Fibroblast of mammary gland (primary cell): ENCODE measurements at regions not wholly inside any gene's neighbourhood (a gene's known extent, or its start where the extent isn't known, plus 50 kb on each side); places are given as distances from the start of the nearest gene placed in this dataset.

Experiments
- DNase-seq: peaks from one replicate; pipeline ENCODE4 v3.0.0-alpha.2; 2010; ENCODE audit warnings: low read depth
- H3K4me3 ChIP-seq: 2 replicates; pipeline ENCODE4 v1.5.1; 2011; ENCODE audit warnings: low read depth, mild to moderate bottlenecking, low read length, moderate library complexity; ENCODE audit not compliant: control insufficient read depth
- TF ChIP-seq, protein P1 (sequence below): conservative IDR thresholded peaks from 2 replicates; pipeline ENCODE4 v1.5.1; 2011; ENCODE audit warnings: low read depth, low read length, inconsistent platforms; ENCODE audit not compliant: control insufficient read depth, insufficient read depth

DNA sequence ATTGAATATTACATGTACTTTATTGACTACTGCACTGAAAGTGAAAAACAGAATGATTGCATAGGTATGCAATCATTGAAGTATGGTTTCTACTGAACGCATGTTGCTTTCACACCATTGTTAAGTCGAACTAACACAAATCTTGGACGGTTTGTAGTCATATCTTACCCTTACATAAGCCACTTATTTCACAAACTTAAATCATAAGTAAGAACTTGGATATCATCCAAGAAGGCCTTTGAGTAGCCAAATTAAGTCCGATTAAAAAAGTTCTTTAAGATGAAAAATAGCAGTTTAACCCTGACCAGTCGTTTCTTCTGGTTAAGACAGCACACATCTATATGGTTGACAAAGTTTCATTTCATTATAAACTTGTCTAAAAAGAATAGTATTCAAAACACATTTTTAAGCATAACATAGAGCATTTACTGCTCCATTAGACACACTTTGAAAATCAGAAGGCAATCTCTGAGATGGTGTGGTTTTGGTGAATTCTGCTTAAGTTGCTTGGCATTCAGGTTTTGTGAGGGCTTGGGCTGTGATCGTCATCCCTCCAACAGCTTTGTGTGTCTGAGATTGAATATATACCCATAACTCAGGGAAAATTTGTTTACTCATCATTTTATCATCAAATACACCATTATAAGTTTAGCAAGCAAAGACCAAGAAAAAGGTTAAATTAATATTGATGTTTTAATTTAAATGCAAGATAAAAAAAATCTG is 92.2 kb downstream of the NFKBIZ start:
- no peak overlapping the region for H3K4me3 ChIP-seq
- TF ChIP-seq, protein P1, sequence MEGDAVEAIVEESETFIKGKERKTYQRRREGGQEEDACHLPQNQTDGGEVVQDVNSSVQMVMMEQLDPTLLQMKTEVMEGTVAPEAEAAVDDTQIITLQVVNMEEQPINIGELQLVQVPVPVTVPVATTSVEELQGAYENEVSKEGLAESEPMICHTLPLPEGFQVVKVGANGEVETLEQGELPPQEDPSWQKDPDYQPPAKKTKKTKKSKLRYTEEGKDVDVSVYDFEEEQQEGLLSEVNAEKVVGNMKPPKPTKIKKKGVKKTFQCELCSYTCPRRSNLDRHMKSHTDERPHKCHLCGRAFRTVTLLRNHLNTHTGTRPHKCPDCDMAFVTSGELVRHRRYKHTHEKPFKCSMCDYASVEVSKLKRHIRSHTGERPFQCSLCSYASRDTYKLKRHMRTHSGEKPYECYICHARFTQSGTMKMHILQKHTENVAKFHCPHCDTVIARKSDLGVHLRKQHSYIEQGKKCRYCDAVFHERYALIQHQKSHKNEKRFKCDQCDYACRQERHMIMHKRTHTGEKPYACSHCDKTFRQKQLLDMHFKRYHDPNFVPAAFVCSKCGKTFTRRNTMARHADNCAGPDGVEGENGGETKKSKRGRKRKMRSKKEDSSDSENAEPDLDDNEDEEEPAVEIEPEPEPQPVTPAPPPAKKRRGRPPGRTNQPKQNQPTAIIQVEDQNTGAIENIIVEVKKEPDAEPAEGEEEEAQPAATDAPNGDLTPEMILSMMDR, result no peak
- peak; percentile 52 for DNase-seq

DNA sequence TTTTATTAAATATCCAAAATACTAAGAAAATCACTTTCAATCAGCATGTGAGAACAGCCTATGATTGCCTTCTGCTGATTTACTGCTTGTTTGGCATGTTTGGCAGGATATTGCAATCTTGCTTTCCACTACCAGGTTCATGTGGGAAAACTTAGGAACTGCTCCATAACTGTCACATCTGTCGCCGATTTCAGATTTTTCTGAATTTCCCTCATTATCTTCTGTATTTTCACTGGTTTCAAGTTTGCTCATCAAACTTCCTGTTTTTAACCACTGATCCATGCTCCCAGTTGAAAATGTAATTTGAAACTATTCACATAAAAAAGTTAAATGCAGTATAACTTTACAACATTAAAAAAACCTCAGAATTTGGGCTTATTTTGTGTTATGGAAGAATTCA is 93.0 kb downstream of the NFKBIZ start:
- H3K4me3 ChIP-seq, result no peak overlapping the region
- DNase-seq, result peak; percentile 27

DNA sequence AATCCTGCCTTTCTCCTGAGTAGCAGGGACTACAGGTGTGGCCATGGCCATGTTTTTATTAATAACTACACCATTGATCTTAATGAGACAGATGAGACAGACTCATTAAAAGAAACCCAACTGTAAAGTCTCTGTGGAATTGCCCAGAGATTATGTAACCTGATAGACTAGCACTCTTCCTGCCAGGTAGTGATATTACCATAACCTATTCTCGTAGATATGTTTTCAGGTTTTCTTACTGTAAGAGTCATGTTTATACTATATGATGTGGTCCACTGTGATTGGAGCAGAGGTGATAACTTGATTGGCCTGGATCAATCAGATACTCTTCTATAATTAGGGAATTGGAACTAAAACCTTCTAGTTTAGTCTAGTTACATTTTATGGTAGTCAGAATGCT is 93.7 kb downstream of the NFKBIZ start:
- DNase-seq, result no peak
- TF ChIP-seq, protein P1, result no peak
- H3K4me3 ChIP-seq, result no peak overlapping the region

More for the DNA sequence above, 93.0 kb downstream of the NFKBIZ start:
- TF ChIP-seq, protein P1, result no peak

DNA sequence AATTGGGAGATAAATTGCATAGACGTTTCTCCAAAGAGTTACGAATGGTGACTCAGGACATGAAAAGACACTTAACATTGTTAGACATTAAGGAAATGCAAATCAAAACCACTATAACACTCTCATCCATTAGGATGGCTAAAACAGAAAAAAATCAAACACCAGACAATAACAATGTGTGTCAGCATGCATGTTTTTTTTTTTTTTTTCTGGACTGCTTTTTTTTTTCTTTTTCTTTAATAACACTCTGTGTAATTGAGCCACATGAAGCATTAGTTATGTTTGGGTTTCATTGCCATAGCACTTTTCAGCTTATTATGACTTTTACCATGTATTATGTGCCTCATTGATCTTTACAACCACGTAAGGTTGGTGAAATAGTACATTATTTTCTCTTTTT is 95.0 kb downstream of the NFKBIZ start:
- H3K4me3 ChIP-seq, result no peak overlapping the region
- DNase-seq, result no peak
- TF ChIP-seq, protein P1, result no peak

DNA sequence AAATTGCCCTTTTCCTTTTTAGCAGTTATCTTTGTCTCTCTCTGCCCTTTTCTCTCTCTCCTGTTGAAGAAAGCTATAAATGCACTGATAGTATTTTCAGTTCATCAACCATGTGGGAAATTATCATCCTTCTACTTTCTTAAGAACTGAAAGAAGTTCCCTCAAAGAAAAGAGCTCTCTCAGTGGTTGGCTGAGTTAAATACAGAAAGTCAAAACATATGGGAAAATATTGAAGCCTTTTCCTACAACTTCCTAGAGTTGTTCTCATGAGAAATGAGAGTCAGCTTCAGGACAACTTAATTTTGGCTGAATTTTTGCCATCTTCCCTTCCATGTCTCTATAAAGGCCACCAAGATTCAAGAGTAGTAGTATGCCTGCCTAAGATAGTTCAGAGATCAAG is 96.7 kb downstream of the NFKBIZ start:
- no peak overlapping the region for H3K4me3 ChIP-seq
- no peak for DNase-seq
- TF ChIP-seq, protein P1, result no peak

DNA sequence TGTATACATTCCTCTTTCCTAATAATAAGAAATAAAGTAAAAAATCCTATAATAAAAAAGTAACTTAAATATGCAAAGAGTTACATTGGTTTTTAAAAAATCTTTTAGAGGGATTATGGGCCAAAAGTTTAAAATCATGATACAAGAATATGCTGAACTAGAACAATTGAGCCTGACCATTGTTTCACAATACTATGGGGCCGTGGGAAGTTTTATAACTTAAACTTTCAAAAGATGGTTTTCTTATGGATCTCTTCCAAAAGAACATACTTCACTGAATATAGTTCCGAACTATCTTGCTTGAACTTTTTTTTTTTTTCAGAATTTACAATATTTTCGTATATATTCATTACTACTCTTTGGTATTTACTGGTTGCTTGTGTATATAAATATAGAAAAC is 97.6 kb downstream of the NFKBIZ start:
- DNase-seq, result no peak
- TF ChIP-seq, protein P1, result no peak

More for the DNA sequence above, 97.6 kb downstream of the NFKBIZ start:
- H3K4me3 ChIP-seq, result no peak overlapping the region
